Pancreas (tissue), 10 donors: ENCODE measurements at regions not wholly inside any gene's neighbourhood (a gene's known extent, or its start where the extent isn't known, plus 50 kb on each side); places are given as distances from the start of the nearest gene placed in this dataset.

ENCODE experiments used
- ATAC-seq, 4 donors: fragments of 200-7000 bp; cut with Tn5 transposase; one replicate each; pipeline versions ENCODE4 v1.8.0 to v1.9.1; 2020; ENCODE audit warnings: mild to moderate bottlenecking in 4 of 4, moderate library complexity in 4 of 4
- DNase-seq, 6 donors: peaks; one replicate each; pipeline ENCODE4 v3.0.0-alpha.2; 2020
- FAIRE-seq: peaks from 2 replicates; lab custom pipeline; 2012; peaks lifted over from hg19 to GRCh38; lab: Jason Lieb, UNC
- H3K27ac ChIP-seq, 4 donors: fragments of 200-600 bp; sonication (generic); 1 replicate in 3 of 4; 2 replicates in 1 of 4; pipeline versions ENCODE4 v1.5.0 to v1.8.0; 2020
- H3K27me3 ChIP-seq, 4 donors: fragments of 200-600 bp; one replicate each; pipeline ENCODE4 v1.8.0; 2021
- H3K36me3 ChIP-seq, 3 donors: fragments of 200-600 bp; sonication (generic) in 1 of 3; one replicate each; pipeline versions ENCODE4 v1.5.0 to v1.8.0; 2020 to 2021
- H3K4me1 ChIP-seq, 3 donors: fragments of 200-600 bp; one replicate each; pipeline ENCODE4 v1.8.0; 2021
- H3K4me3 ChIP-seq, 4 donors: fragments of 200-600 bp; sonication (generic) in 2 of 4; one replicate each; pipeline versions ENCODE4 v1.5.0 to v1.8.0; 2020 to 2021
- H3K9me3 ChIP-seq, 4 donors: fragments of 200-600 bp; one replicate each; pipeline ENCODE4 v1.8.0; 2021
- CTCF ChIP-seq, 4 donors: fragments of 200-600 bp; sonication (generic) in 3 of 4; IDR thresholded peaks; one replicate each; pipeline versions ENCODE4 v1.5.0 to v1.8.0; 2021; ENCODE audit warnings: antibody characterized with exemption in 4 of 4
- WGBS, 2 donors: extraction: QIAGEN DNeasy Blood & Tissue Kit; methylation state at CpG; one replicate each; pipeline ENCODE4 v1.1.7; 2013; 5-methylcytosine and 5-hydroxymethylcytosine counted together
- intact Hi-C, 3 donors: fragments of 100-400 bp; cut with DNase I; formaldehyde crosslinking; loops; one replicate each; pipeline versions ENCODE4 v1.11.1 to v1.14.2; 2022
- donor health status: healthy with polysubstance abuse.
- donor health status: DM: no; HTN: no; CAD: no; lungs with moderate emphysema.
- donor health status: DM: no; HTN: no; CAD: no.
- donor health status: control.
- donor health status: control.
- donor health status: Bipolar disorder and iron deficiency.
- donor health status: DM: yes; HTN: yes; CAD: no.
- donor health status: DM: no; HTN: no; CAD: no.
- donor health status: DM: no; HTN: no; CAD: no.
- donor health status: DM: yes; HTN: yes; CAD: no.

GRCh38 chr4:84232309-84233095 lies 266.6 kb downstream of the NKX6-1 start:
- ATAC-seq (no peak), FAIRE-seq (no peak), DNase-seq (no peak)
- no peaks in the 10 kb centered on the region for H3K4me1 ChIP-seq
- no peaks in the 10 kb centered on the region for H3K36me3 ChIP-seq
- H3K27ac ChIP-seq = no peak overlapping the region
- no peak for TF ChIP-seq CTCF (IDR thresholded peaks at IDR 0.05)
- H3K9me3 ChIP-seq = no peaks in the 10 kb centered on the region
- H3K27me3 ChIP-seq = no peaks in the 10 kb centered on the region
- 78 to 82% methylated on average over 7 of the region's 7 CpGs for WGBS, 2 donors
- intact Hi-C loops = no loop called here
- H3K4me3 ChIP-seq = no peak overlapping the region

- intact Hi-C loops = no loop called here
- Histone ChIP-seq H3K4me3 (no peak overlapping the region), H3K27ac (no peak overlapping the region), H3K36me3 (no peaks in the 10 kb centered on the region), H3K27me3 (no peaks in the 10 kb centered on the region), H3K4me1 (no peaks in the 10 kb centered on the region), H3K9me3 (no peaks in the 10 kb centered on the region)
- no peak for DNase-seq
- no peak for FAIRE-seq
- 56 to 58% methylated on average over 2 of the region's 2 CpGs for WGBS, 2 donors
- no peak for TF ChIP-seq CTCF (IDR thresholded peaks at IDR 0.05)
- no peak for ATAC-seq
Observed at GRCh38 chr4:84231539-84232055, 267.5 kb downstream of the NKX6-1 start.

GRCh38 chr4:84224522-84224921 lies 274.6 kb downstream of the NKX6-1 start:
- TF ChIP-seq CTCF (IDR thresholded peaks at IDR 0.05) = no peak
- DNase-seq = no peak
- no peak for ATAC-seq
- H3K27ac ChIP-seq = no peak overlapping the region
- no peaks in the 10 kb centered on the region for H3K9me3 ChIP-seq
- H3K4me1 ChIP-seq = no peaks in the 10 kb centered on the region
- intact Hi-C loops = no loop called here
- no peak for FAIRE-seq
- no peaks in the 10 kb centered on the region for H3K27me3 ChIP-seq
- no peaks in the 10 kb centered on the region for H3K36me3 ChIP-seq
- H3K4me3 ChIP-seq = no peak overlapping the region
- 54 to 74% methylated on average over 4 of the region's 4 CpGs for WGBS, 2 donors

GRCh38 chr4:84221704-84222103 lies 277.4 kb downstream of the NKX6-1 start:
- WGBS, 2 donors = 52 to 56% methylated on average over 4 of the region's 4 CpGs
- DNase-seq (no peak), ATAC-seq (no peak), FAIRE-seq (no peak)
- Histone ChIP-seq H3K9me3 (no peaks in the 10 kb centered on the region), H3K27me3 (no peaks in the 10 kb centered on the region), H3K4me1 (no peaks in the 10 kb centered on the region), H3K4me3 (no peak overlapping the region), H3K36me3 (no peaks in the 10 kb centered on the region), H3K27ac (no peak overlapping the region)
- TF ChIP-seq CTCF (IDR thresholded peaks at IDR 0.05) = no peak
- intact Hi-C loops = no loop called here

- no peak for TF ChIP-seq CTCF (IDR thresholded peaks at IDR 0.05)
- 72 to 81% methylated on average over 6 of the region's 6 CpGs for WGBS, 2 donors
- Histone ChIP-seq H3K36me3 (no peaks in the 10 kb centered on the region), H3K27ac (no peak overlapping the region), H3K27me3 (no peaks in the 10 kb centered on the region), H3K4me1 (no peaks in the 10 kb centered on the region), H3K9me3 (no peaks in the 10 kb centered on the region), H3K4me3 (no peak overlapping the region)
- intact Hi-C loops = no loop called here
- FAIRE-seq (no peak), ATAC-seq (no peak), DNase-seq (no peak)
Observed at GRCh38 chr4:84220990-84221389, 278.1 kb downstream of the NKX6-1 start.
